Middle frontal gyrus (tissue), 1 donor: ENCODE measurements at regions not wholly inside any gene's neighbourhood (a gene's known extent, or its start where the extent isn't known, plus 50 kb on each side); places are given as distances from the start of the nearest gene placed in this dataset.
A peak's percentile ranks its signal among the peaks of the same experiment; 100 is the strongest.

Experiments used
- DNase-seq: peaks from one replicate; pipeline ENCODE4 v3.0.0-alpha.2; 2015; ENCODE audit warnings: low spot score; ENCODE audit errors: extremely low spot score

DNA sequence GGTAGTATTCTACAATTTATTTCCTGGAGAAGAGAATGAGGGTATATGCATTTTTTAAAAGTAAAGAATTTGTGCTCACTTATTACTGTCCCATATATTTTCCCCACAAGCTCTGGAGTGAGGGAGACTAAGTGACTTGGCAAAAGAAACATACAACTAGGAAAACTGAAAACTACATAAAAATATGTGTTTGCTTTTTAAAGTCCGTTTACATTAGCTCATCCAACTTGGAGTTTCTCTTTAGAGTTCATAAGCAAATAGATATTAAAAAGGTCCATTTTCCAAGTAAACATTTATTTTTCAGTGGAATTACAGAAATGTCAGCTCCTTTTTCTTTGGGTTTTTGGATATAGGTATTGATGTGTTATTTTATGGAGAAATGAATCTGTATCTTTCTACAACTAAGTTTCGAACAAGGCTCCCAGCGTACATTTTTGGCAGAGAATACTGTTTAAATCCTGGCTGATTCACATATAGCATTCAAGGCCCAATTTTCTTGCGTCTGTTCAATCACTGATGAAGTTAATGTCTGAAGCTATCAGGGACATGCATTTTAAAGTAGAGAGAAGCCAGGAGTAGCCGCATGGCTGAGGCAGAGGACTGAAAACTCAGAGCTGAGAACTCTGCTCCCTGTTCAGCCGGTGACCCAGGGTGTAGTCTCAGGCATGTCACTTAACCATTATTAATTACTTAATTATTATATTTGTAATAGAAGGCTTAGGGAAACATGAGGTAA lies 729.4 kb downstream of the EFNB2 start:
- DNase-seq: no peak

DNA sequence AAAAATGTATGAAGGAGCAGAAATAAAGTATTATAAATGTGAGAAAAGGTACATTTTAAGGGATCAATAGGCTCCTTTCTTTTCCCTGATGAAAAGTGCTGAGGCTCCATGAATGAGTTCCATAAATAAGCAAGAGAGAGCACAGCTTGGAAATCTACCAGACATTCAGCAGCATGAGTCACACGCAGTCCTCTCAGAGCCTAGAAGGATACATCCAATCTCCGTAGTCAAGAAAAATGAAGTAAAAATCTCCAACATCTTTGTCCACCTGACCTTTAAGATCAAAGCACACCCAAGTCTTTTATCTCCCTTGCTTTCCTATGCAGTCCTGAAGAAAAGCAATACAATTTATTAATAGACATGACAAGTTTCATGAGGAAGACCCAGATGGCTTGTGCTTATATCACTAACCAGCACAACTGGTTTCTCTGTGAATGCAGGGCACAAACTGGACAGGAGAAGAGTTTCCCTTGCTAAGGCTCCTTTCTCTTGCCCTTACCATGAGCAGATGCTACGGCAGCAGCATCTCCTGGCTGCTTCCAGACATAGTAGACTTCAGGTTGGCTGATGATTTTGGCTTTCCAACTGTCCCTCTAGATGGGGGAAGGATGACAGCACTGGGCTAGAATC lies 730.8 kb downstream of the EFNB2 start:
- peak; percentile 18 for DNase-seq

DNA sequence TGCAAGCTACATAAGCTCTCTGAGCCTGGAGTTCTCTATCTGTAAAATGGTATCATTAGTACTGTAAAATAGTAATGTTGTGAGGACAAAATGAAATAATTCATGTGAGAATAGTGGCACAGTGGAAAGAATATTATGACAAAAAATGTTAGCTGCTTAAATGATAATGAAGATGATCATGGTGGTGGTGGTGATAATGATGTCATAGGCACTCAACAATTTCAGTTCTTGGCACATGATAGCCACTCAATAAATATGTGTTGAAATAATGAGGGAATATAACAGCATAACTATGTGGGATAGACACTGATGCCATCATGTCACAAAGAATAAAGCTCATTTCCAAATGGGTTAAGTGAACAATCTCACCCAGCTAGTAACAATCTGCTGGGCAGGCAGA lies 736.3 kb downstream of the EFNB2 start:
- no peak for DNase-seq

DNA sequence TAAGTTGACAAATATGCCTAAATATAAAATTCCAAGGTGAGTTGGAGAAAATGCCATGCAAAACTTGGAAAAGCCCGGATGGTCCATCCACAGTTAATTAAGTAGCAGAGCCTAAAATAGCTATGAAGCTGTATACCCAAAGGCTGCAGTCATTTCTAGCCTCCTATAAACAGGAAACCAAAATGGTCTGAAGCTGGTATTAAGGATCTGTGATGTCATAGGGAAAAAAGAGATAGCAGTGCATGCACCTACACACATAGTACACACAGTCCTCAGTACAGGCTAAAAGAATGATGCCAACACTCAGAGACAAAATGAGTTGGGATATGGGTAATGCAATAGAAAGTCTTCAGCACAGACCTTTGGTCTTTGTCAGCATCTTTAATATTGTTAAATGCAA lies 736.9 kb downstream of the EFNB2 start:
- no peak for DNase-seq

DNA sequence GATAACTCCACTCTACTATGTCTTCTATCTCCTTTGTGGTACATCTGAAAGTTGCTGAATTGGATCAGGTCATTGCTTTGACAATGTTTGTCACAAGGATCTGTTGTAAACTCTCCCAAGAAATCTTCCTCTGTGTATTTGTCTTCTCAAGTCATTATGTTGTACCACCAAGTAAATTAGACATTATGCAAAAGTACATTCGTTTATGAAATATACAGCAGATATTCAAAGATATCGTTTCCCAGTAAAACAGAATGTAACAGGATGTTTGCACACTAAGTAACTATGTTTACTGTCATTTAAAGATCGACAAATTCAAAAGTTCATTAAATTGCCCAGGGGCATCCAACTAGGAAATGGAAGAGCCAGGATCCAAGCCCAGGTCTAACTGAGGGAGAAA lies 739.4 kb downstream of the EFNB2 start:
- no peak for DNase-seq

DNA sequence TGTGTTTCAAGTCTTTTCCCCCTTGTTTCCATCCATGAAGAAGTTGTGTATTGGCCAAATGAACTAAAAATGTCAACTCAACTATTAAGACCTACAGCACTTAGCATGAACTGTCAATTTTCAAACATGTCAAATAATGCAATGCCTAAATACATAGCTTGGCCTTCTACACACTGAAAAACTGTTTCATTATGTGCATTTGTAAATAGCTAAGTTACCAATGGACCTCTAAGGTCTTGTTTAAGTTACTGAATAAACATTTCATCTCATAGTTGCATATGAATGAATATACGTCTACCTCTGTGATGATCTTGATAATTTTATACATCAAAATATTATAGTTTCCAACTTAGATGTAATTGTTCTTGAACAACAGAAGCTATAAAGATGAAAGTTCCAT lies 744.5 kb downstream of the EFNB2 start:
- DNase-seq: no peak

DNA sequence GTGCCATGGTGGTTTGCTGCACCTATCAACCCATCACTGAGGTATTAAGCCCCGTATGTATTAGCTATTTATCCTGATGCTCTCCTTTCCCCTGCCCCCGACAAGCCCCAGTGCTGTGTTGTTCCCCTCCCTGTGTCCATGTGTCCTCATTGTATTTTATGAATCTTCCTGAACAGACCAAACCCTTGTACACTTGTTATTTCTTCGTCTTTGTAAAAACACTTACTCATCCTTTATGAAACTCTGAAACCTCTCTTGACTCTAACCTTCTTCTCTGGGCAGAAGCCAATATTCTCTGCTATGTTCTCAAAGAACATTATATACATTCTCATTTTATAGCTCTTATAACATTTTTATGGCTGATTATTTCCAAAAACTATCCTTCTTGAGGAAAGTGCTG lies 746.9 kb downstream of the EFNB2 start:
- no peak for DNase-seq

DNA sequence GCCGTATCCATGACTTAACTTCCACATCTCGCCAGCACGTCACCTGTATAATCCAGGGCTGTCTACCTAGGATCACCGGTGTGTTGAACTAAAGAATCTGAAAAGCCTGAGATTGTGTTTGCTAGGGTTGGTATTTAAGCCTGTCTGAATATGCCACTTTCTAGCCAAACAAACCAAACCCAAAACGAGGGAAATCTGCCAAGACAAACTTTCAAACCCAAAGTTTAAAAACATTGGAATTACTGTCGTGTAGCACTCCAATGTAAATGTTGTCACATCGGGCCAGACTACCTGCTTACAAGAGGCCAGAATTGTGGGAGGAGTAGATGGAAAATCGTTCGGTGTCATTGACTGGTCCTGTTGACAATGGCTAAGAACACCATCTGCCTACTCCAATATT lies 747.8 kb downstream of the EFNB2 start:
- DNase-seq: no peak

DNA sequence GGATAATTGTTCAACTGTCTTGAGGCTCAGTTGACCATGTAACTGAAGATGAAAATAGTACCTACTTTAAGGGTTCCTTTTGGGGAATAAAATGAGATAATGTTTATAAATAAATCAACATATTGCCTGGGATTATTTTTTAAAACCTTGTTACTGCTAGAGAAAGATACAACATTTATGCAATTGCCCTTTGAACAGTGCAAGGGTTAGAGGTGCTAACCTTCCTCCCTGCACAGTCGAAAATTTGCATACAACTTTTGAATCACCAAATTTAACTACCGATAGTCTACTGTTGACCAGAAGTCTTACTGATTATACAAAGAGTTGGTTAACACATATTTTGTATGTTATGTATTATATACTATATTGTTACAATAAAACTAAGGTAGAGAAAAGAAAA lies 750.0 kb downstream of the EFNB2 start:
- DNase-seq: no peak

DNA sequence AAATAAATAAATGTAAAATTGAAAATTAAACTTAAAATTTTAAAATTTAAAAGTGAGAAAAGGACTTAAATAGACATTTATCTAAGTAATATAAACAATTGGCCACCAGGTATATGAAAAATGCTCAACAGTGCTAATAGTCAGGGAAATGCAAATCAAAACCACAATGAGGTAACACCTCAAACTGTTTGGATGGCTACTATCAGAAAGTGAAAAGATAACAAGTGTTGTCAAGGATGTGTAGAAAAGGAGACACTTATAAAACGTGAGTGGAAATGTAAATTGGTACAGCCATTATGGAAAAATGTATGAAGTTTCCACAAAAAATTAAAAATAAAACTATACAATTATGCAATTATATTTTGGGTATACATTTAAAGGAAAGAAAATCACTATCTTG lies 752.2 kb downstream of the EFNB2 start:
- DNase-seq: no peak

DNA sequence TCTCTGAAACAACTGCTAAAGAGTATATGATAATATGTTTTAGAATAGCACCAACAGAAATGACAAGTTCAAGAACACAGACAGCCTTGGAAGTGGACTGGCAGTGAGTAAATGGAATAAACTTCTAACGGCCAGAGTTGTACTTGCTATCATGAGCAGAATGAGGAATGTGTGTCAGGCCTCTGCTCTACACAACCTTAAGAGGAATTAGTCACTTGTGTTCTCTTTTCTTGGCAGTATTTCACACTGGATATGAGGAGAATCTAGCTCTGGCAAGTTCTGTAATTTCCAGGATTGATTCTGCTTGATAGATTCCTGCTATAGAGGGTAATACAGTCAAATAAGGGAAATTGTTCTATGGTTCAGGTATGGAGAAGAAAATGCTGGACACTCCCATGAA lies 757.3 kb downstream of the EFNB2 start:
- no peak for DNase-seq

DNA sequence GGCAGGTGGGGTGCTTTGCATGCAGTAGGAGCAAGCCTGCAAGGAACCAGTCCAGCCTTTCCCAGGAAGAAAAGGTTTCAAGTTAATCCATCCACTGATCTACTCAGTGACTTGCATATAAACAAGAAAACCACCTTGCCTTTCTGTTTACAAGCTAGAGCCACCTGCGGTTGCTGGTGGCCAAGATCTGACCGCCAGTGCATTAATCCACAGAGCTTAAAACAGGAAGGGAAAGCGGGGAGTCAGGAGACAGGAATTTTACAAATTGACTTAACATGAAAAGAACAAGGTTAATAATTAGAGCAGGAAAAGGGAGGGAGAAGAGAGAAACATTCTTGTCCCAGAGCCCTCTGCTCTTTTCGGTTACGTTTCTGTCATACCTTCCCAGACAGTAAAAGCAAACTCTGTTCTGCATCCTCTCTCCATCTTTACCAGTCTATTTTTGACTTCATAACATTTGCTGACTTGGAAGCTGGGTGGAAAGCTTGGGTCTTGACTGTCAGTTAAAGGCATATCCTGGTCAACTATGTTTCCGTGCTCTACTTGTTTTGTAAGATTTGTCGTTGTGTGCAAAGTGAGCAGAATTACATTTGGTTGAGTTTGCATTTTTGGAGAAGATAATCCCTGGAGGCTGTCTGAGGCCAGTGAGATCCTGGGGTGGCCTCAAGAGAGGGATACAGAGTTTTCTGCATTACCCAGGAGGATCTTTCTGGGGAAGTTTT lies 760.6 kb downstream of the EFNB2 start:
- DNase-seq: no peak

DNA sequence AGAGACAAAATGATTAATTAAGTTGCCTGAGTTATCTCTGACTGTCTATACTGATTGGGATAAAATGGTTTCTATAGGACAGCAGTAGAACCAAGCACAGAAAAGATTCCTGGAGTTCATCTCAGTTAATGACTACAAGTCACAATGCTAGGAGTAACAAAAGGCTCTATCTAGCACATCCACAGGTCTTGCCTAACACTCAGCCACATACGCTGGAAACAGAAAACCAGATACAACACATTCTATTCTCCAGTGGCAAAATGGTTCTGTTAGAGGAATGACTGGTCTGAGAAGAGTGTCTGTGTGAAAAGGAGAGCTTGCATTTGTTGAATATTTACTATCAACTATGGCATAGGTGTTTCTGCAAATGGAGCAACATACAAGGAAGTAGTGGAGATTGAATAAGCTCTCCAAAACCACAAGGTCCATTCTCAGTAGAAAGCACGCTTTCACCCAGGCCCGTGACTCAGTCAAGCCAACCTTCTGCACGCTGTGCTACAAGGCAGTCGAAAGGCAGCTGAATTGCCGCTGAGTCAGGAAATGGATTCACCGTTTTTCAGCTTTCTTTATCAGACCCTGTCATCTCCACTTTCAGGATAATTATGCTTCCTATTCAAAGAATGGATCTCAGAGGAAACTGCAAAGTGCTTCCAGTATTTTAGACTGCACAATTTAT lies 761.5 kb downstream of the EFNB2 start:
- DNase-seq: no peak

DNA sequence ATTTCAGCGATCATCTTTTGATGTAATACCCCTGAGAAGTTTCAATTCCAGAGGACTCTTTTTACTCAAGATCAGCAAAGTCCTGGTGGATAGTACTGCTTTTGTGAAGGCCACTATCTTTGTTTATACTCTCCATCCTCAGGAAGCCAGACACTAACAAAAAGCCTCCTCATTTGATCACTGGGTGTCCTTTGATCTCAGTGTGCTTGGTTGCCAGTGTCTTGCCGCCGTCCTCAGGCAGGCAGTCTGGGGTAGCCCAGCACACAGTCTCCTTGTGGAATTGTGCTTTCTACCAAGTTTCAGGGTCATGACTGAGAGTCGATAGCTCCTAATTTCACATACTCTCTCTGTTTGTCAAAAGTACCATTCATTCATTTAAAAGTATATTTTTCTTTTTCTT lies 762.2 kb downstream of the EFNB2 start:
- DNase-seq: no peak

DNA sequence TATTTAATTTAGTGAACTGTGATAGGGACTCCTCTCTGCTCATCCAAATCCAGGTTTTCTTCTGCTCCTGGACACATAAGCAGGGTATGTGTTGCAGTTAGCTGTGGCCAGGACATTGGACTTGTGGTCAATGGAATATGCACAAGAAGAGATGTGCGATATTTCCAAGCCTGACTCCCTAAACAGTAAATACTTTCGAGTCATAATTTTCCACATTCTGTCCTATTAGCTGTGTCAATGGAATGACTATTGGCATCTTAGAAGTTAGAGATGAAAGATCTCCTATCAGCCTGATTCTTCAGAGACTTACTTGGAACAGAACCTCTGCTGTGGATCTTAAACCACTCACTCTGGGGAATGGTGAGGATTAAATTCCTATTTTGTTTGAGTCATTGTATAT lies 771.0 kb downstream of the EFNB2 start:
- no peak for DNase-seq

DNA sequence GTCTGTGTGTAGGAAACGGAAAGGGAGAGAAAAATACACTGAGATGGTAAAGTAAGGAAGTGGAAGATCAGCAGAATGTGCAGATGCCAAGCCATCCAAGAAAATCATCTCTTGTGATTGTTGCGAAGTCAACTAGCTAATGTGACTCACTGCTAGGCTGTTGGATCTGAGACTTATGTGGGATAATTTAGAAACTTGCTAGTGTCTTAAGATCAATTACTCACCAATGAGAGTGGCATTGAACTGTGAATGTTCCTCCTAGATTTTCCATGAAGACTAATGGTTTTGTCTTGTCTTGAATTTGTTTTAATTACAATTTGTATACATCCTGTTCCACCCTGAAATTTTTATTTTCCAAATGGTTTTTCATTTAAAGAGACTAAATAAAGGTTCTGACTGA lies 771.6 kb downstream of the EFNB2 start:
- DNase-seq: no peak

DNA sequence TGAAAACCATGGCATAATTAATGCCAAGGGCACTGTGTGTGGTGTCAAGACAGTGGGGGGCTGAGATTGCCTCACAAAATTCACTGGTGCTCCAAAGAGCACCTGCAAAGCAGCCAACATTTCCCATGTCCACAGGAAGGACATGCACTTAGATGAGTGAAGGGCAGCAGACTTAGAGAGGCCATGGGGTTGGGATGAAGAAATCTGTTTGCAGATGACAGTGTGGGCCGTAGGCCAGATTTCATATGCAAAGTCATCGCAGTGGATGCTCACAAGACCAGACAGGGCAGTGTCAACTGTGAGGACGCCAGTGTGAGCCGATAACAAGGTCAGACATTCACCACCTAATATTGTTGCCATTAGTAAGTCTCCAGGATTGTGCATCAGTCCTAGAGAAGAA lies 773.4 kb downstream of the EFNB2 start:
- no peak for DNase-seq

DNA sequence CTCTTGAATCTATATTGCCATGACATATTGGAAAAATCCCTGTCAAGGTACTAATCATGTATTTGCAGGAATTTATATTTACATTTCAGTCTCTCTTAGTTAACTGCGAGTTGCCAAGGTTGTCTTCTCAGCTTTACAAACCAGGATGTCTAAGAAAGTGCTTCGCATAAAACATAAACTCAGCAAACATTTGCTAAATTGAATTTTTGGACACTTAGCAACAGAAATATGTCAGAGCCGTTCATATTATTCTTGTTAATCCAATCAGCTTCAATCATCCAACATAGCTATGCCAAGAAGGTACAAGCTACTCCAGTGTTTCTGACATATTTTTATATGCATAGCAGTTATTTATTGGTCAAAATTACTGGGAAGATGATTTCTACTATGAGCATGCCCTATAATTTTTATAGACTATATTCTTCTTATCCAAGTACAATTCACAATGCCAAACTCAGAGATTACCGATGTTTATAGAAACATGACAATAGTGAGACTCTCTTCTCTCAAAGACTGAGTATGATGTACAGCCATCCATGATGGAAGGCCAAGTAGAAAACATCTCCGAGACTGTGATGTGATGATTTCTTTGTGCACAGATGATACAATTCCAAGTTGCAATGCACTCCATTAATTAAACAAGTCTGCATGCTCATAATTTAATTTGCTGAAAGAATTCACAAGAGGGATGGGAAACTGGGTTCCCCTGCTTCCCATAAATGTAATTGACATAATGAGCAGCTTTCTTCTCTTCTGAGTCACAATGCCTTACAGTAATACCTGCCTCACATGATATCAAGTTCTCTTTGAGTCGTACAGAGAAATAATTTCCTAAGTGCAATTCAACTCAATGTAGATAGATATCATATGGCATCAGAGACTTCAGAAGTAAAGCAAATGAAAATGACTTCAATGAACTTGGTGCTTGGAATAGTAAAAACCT lies 776.3 kb downstream of the EFNB2 start:
- DNase-seq: no peak

DNA sequence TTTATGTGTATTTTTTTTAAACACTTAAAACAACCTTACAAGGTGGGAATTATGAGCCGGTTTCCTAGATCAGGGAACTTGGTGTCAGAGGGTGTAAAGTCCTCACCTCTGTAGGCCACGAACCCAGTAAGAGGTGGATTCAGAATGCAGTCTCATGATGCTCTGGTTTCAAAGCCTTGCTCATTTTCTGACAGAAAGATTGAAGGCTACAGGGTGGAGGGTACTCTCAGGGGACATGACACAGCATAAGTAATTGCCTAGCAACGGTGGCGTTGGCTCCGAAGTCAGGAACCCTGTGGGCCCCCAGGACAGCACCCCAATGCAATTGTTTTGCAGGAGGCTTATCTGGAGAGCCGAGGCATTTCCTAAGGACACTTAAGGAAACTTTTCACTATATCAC lies 794.7 kb downstream of the EFNB2 start:
- DNase-seq: no peak

DNA sequence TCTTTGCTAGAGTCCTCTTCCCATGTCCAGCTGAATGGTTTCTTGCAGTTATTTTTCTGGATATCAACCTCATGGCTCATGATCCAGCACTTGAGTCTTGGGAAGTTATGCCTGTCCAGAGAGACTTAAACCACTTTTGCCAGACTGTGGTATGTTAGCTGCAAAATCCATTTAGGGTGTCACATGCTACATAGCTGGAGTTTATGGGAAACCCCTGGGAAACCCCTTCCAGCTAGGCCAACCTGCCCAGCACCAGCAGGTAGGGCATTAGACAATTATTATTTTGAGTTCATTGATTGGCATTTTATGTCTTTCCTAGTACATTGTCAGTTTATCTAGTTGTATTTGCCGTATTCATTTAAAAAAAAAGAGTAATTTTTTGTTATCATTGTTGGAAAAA lies 797.8 kb downstream of the EFNB2 start:
- DNase-seq: no peak

DNA sequence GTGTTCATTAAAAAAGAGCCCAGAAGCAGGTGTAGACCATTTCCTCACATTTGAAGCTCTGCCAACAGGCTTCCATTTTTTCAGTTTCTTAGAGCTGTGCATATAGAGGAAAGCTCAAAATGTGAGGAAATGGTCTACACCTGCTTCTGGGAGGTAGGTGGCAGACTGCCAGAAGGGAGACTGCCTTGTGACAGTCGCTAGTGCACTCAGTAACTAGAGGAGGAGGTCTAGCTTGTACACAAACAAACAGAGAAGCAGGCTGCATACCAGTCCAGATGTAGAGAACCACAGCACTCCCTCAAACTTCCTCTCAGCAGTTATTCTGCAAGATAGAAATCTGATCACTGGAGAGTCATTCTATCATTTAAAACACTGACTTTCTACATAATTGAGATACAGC lies 800.2 kb downstream of the EFNB2 start:
- no peak for DNase-seq
